ENCODE measurements at regions not wholly inside any gene's neighbourhood (a gene's known extent, or its start where the extent isn't known, plus 50 kb on each side); places are given as distances from the start of the nearest gene placed in this dataset.

GRCh38 chr5:23221831-23222230 lies 285.6 kb upstream of the PRDM9 start:
- TF ChIP-seq POLR2A (IDR thresholded peaks at IDR 0.05) (no peak), CTCF (IDR thresholded peaks at IDR 0.05) (no peak)
